Astrocyte of the spinal cord (primary cell): ENCODE measurements at regions not wholly inside any gene's neighbourhood (a gene's known extent, or its start where the extent isn't known, plus 50 kb on each side); places are given as distances from the start of the nearest gene placed in this dataset.

ENCODE experiments used
- DNase-seq: peaks from one replicate; pipeline ENCODE4 v3.0.0; 2011; ENCODE audit warnings: low read depth, low spot score
- H3K4me3 ChIP-seq: 2 replicates; pipeline ENCODE4 v1.5.1; 2011; ENCODE audit warnings: low read depth, mild to moderate bottlenecking, low read length, moderate library complexity
- CTCF ChIP-seq: IDR thresholded peaks from 2 replicates; pipeline ENCODE4 v1.5.1; 2012; ENCODE audit warnings: low read depth, mild to moderate bottlenecking, low read length, inconsistent platforms
- in situ Hi-C: cut with HindIII; loops from 2 replicates; pipeline ENCODE4 v1.10.0; 2017; ENCODE audit warnings: low sequenced_read_pairs

- H3K4me3 ChIP-seq, result no peak overlapping the region
- in situ Hi-C loops, result no loop called here
- no peak for DNase-seq
- no peak for TF ChIP-seq CTCF
Measured at GRCh38 chr5:97355775-97356174, 172.7 kb upstream of the RIOK2 start.

- in situ Hi-C loops, result no loop called here
- TF ChIP-seq CTCF, result no peak
- no peak for DNase-seq
- H3K4me3 ChIP-seq, result no peak overlapping the region
Measured at GRCh38 chr5:97363577-97363976, 180.5 kb upstream of the RIOK2 start.

- no peak for TF ChIP-seq CTCF
- in situ Hi-C loops, result no loop called here
Measured at GRCh38 chr5:97364731-97365130, 181.7 kb upstream of the RIOK2 start.

GRCh38 chr5:97365163-97365845, 182.3 kb upstream of the RIOK2 start:
- DNase-seq, result no peak
- no peak for TF ChIP-seq CTCF
- in situ Hi-C loops, result no loop called here
- no peak overlapping the region for H3K4me3 ChIP-seq

More at GRCh38 chr5:97364731-97365130, 181.7 kb upstream of the RIOK2 start:
- DNase-seq, result no peak
- H3K4me3 ChIP-seq, result no peak overlapping the region

GRCh38 chr5:97365918-97366317, 182.9 kb upstream of the RIOK2 start:
- in situ Hi-C loops, result no loop called here
- no peak for DNase-seq
- no peak for TF ChIP-seq CTCF
- no peak overlapping the region for H3K4me3 ChIP-seq

- H3K4me3 ChIP-seq, result no peak overlapping the region
- TF ChIP-seq CTCF, result no peak
- no peak for DNase-seq
- in situ Hi-C loops, result no loop called here
Measured at GRCh38 chr5:97375959-97376358, 192.9 kb upstream of the RIOK2 start.
